GM21786 (cell line): ENCODE measurements at regions not wholly inside any gene's neighbourhood (a gene's known extent, or its start where the extent isn't known, plus 50 kb on each side); places are given as distances from the start of the nearest gene placed in this dataset.
A peak's percentile ranks its signal among the peaks of the same experiment; 100 is the strongest.

Source experiments
- ATAC-seq: cut with Tn5 transposase; IDR thresholded peaks from one replicate; pipeline ENCODE4 v1.9.1; 2021; ENCODE audit not compliant: unreplicated experiment

DNA sequence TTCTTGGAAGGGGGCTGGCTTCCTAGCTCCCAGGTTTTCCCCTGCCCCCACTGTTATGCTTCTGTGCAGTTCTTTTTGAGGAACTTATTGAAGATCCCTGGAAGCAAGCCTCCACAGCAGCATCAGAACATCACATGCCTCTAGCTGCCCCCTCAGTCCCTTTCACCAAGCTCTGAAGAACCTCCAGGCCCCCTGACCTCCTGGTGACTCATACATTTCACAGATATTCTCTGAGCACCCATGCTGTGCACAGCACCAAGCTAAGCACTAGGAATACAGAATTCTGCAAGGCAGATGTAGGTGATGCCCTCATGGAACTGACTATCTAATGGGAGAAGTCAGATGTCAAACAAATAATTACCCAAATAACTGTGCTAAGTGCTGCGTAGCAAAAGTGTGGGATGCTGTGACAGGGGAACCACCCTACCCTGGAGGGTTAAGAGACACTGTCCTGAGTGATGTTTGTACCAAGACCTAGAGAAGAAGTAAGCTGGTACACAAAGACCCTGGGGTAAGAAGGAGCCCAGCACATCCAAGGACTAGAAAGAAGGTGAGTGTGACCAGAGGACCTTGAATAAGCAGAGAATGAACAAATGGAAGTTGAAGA lies 213.7 kb upstream of the NR4A3 start:
- no peak for ATAC-seq

DNA sequence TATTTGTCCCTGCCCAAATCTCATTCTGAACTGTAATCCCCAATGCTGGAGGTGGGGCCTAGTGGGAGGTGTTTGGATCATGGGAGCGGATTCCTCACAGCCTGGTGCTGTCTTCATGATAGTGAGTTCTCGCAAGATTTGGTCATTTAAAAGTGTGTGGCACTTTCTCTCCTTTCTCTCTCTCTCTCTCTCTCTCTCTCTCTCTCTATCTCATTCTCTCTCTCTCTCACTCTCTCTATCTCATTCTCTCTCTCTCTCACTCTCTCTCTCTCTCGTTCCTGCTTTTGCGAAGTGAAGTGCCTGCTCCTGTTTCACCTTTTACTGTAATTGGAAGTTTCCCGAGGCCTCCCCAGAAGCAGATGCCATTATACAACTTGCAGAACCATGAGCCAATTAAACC lies 207.3 kb upstream of the NR4A3 start:
- ATAC-seq, result no peak

DNA sequence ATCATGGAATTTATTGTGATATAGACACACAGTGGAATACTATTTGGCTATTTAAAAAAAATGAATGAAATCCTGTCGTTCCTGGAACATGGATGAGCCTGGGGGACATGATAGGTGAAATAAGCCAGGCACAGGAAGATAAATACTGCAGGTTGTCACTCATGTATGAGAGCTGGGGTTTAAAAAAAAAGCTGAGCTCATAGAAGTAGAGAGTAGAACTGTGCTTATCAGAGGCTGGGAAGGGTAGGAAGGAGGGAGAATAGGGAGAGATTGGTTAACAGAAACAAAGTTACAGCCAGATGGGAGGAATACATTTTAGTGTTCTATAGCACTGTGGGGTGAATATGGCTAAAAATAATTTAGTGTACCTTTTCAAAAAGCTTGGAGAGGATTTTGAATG lies 200.6 kb upstream of the NR4A3 start:
- no peak for ATAC-seq

DNA sequence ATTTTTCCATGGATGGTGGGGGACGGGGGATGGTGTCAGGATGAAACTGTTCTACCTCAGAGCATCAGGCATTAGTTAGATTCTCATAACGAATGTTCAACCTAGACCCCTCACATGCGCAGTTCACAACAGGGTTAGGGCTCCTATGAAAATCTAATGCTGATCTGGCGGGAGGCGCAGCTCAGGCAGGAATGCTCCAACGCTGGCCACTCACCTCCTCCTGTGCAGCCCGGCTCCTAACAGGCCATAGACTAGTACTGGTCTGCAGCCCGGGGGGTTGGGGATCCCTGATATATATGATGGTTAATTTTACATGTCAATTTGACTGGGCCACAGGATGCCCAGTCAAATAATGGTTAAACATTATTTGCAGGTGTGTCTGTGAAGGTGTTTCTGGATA lies 199.0 kb upstream of the NR4A3 start:
- no peak for ATAC-seq

DNA sequence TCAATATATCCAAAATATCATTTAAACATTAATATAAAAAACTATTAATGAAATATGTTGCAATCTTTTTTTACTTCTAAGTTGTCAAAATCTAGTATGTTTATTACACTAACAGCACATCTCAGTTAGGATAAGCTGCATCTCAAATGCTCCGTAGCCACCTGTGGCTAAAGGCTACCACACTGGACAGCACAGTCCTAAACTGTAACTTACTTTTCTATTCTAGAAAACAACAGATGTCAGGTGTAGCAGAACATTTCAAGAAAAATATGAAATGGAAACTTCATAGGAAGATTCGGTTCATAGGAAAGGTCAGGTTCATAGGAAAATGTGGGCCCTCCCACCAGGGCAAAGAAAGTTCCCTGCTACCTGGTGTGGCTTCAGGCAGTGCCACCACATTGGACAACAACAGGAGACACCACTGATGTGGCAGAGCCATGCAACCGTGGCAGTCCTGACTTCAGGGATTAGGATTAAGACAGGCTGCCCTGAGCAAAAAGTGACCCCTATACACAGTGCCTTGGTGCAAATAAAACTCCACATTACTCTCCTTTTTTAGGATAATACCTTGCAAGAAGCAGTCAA lies 197.8 kb upstream of the NR4A3 start:
- ATAC-seq, result no peak

DNA sequence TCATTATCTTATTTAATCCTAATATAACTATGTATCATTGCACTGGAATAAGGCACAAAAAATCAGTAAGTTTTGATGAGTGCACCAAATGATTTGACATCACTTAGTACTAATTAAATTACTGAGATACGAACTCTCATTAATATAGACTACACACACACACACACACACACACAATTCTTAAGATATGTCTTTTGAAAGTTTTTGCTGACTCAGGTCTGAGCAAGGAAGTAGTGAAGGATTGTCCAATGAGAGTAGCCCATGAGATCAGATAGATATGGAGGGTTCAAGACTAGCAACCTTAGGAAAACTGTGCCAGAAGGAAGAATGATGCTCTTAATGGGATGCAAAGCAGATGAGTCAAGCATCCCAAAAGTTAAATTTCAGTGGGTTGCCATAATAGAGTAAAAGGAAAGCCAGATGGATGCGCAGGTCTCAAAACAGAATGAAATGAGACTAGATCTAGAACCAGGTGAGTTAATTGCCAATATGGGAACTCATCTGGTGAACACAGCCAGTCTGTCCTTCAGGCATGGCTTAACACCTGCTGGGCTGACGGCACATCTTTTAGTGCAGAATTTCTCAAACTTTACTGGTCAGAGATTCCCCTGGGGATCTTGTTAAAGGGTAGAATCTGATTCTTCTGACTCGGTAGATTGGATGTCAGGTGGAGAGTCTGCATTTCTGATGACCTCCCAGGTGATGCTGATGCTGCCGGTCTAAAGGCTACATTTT lies 197.0 kb upstream of the NR4A3 start:
- no peak for ATAC-seq

DNA sequence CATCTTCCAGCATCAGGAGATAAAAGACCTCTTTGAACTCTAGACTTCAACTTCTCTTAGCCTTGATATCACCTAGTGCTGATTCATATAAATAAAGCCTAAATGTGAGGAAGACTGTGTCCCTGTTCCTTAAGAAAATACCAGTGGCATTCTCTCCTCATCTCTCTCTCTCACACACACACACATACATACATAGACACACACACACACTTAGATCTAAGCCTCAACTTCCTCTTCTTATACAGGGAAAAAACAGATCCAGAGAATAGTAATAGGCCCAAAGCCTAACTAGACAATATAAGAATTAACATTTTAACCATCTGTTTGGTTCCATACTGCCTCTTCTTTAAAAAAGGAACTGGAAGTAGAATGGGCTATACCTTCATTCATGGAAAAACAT lies 195.3 kb upstream of the NR4A3 start:
- no peak for ATAC-seq

DNA sequence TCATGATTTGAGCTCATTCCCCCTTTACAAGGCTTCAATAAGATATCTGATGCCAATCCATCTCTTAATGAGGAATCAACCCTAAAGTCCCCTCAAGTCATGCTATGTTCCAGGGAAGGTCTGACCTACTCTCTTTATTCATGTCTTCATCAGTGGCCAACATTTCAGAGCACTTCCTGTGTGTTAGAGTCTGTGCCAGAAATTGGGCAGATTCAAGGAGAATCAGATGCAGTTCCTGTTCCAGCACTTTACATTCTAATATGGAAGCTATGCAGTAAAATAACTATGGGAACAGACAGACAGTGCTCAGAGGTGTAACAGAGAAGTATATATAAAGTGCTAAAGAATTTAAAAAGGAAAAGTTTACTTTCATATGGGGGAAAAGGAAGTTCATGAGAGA lies 193.4 kb upstream of the NR4A3 start:
- ATAC-seq, result no peak

DNA sequence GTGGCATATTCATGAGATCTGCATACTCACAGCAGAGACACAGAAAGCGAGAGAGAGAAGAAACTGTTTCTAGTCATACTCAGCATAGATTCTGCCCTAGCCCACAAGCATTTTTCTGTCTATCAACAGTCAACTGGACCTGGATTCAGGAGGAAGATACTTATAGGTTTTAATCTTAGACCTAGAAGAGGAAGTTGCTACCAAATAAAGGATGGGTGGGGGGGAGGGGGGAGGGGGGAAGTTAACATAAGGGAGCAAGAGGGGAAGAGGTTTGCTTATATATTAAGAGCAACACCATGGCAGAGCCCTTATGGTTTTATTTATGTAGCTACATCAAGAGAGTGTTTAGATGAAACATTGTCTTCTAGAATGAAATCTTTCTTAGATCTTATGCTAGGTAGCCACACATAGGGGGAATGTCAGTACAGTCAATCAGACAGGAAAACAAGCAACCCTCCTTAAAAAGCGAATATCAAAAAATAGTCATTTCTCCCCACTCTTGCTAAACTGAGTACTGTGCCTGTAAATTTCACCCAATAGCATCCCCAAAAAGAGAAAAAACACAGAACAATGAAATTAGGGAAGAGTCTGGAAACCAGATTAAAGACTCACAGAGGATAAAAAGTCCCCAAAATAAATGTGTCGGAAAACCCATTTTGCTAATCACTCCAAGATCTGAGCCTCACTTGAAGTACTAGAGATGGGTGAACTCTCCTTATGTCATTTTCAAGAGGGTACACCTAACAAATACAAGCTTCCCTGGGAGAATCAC lies 192.7 kb upstream of the NR4A3 start:
- ATAC-seq, result no peak

DNA sequence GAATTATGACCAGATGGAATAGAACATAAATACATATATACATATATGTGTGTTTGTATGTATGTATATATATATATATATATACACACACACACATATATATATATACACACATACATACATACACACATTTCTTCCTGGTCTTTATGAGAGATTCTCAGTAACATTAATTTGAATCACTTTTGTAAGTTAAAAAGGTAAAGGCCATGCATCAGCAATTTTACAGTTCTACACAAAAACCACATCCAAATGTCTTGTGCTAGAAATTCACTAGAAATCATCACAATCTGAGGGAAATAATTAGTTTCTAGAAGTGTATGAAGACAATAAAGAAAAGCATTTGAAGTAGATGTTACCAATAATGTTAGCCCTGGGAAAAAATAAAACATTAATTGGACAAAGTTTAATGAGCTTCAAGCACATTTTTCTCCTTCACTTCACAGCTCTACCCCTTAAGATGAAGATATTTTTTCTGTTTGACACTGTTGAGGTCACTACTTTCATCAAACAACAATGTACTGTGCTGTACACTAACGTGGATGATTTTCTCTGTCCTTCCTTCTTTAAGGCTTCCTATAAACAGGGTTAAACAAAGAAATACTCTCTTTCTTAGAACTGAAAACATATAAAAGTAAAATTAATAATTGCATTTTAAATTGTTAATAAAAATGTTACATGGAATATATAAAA lies 189.2 kb upstream of the NR4A3 start:
- no peak for ATAC-seq

DNA sequence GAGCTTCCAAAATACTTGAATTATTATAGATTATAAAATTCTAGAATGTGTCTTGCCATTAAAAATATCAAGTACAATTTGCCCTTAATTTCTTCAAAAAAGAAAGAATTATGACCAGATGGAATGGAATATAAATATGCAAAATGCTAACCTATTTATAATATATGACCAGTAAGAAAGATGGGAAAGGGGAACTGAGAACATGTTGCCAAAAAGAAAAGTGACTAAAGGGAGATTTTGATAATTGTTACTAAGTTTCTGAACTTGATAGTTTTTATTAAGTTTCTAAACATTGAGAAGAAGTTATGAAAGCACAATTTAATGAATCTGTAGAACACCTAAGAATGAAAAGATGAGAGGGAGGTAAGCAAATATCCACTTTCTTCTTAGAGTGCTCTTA lies 188.4 kb upstream of the NR4A3 start:
- ATAC-seq, result no peak

DNA sequence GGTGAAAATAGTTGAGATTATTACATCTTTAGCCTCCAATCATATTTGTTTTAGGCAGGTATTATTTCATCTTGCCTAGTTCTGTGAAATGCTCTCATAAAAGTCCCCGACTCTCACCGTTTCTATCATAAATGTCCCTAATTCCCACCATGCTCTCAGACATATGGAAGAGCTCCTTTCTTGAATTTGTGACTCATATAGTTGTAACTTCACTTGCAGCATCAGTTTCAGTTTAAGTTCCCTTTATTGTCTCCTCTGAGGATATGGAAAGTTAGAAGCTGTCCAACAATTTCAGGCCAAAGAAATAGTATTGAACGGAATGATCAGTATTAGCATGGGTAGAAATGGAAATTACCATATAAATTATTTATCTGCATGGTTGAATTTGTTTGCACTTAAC lies 187.5 kb upstream of the NR4A3 start:
- ATAC-seq, result no peak

DNA sequence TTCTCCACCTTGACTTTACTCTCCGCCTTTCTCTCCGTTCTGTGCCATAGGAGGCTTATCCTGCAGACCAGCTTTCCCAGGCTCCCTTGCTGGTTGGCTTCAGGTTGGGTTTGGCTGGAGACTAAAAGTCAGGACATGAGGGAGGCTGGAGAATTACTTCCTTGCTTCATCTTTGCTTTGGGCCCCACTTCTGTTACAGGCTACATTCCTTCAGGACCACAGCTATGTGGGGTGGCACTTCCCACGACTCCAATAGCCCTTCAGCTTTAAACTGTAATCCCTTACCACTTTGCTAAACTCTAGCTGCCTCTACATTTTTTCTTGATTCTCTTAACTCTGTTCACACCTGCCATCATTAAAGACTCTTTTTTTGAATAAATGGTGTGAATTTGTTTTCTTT lies 186.7 kb upstream of the NR4A3 start:
- ATAC-seq, result no peak

DNA sequence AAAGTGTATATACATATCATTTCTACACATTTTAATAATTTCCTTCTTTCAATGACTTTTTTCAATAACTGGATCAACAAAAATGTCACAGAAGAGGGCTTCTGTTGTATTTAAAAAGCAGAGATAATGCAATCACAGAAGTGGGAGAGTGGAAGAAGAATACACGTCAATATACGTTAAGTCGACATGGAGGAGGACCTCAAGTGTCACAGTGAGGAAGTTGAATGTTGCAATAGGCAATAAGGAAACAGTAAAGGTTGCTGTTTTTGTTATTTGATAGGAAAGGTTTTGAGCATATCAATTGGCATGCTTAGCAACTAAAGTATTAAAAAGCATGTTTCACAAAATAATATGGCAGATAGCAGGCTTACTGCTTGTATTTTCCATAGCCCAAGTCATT lies 184.0 kb upstream of the NR4A3 start:
- no peak for ATAC-seq

DNA sequence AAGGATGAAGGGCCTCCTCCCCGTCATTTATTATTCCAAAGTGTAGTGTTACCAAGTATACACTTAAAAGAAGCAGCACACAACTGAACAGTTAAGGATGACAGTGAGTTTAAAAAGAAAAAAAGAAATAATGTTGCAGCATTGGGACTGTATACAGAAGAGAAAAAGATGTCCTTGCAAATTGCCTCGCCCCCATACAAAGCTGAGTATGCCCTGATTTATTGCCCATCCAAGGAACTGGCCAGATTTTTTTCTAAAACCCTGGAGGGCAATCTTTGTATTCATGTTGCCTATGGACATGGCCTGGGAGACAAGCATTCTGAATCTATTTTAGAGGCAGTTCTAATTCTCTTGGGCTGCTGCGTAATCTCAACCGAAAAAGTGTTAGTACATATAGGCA lies 182.7 kb upstream of the NR4A3 start:
- no peak for ATAC-seq

DNA sequence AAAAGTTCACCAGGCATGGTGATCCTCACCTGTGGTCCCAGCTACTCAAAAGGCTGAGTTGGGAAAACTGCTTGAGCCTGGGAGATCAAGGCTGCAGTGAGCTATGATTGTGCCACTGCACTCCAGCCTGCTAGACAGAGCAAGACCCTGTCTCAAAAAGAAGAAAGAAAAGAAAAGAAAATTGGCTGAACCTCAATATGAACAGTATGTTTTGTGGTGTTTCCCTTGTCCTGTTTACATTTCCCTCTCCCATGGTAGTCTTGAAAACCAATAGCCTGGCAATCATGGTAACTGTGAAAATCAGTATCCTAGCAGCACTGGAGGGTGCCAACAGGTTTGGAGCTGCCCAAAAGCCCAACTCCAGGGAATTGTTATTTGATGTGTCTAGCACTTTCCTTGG lies 174.1 kb upstream of the NR4A3 start:
- no peak for ATAC-seq

DNA sequence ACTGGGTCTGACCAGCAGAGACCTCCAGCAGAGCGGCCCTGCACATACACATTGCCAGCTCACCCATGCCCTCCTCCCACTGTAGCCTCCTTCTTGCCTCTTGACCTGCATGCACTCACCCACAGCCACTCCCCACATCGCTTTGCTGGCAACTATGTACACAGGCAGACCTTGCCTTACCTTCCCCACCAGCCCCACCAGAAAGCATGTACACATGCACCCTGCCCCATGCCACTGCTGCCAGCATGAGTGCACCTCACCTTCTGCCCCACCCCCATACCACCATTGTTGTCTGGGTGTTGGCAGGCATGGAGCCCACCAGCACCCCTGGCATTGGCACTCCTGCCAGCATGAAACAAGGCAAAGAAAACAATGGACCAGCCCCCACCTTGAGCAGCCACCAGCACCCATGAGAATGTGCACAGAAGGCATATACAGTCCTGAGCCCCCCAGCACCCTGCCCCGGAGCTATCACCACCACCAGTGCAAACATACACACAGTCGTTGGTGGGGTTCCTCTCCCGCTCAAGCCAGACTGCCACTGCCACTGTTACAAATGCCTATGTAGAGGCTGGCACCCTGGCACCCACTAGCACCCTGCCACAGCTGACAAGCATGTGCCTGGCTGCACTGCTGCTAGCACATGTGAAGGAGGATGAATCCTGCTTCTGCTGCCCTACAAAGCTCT lies 171.4 kb upstream of the NR4A3 start:
- ATAC-seq, result no peak

DNA sequence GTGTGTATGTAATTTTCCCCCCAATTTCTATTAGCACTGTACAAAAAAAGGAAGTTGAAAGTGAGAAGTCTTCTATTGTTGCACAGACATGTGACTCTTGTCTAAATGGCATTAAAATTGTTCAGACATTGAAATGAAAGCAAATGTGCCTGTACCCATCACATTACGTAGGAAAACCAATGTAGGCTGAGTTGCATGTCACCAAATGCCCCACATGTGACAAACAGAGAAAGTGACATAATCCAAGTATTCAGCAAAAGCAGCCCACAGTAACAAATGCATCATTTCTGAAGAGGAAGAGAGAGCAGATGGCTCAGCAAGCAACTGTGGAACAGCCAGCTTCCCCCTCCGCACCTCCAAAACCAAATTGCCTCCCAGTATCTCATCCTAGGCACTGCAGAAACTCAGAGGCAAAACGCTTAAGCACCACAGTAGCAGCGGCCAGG lies 161.5 kb upstream of the NR4A3 start:
- ATAC-seq, result peak; percentile 95

DNA sequence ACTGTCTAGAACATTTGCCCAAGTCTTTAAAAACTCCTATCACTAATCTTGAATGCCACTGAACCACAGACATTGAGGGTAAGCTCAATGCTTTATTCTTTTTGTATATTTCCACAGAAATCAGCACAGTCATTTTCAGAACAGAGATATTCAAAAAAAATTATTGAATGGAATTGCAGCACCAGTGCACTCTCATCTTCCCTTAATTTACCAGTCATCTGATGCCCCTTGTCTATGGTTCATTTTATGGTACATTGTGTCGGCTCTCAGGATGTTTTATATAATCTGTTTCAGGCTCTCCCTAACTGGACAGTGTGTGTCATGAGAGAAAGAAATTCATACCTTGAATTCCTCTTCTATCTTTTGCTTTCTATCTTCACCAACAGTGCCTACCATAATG lies 158.4 kb upstream of the NR4A3 start:
- ATAC-seq, result no peak

DNA sequence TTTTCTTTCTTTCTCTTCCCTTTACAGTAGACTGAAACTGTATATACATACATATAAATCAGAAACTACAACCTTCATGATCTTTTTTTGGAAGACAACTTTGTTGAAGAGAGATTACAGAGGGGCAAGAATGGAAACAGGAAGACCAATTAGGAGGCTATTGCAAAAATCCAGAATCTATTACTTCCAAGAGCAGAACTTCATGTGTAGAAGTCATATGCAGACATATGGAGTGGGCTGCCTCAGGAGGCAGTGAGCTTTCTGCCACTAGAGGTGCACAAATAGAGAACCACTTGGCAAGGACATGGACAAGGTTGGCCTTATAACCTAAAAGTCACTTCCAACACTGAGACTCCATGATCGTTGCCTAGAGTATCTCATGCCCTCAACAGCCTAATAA lies 157.8 kb upstream of the NR4A3 start:
- ATAC-seq, result no peak

DNA sequence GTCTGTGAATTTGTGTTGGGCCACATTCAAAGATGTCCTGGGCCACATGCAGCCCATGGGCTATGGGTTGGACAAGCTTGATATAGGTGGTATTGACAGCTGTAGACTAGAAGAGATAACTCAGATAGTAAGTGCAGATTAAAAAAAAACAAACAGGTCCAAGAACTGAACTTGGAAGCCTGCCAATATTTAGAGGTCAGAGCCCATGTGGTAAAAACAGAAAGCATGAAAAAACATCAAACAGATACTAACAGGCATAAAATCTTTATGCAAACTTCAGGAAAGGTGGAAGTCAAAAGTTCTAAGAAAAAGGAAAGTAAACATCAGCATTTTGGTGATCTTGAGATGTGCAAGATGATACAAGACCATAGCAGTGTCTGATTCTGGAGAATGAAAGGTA lies 155.1 kb upstream of the NR4A3 start:
- ATAC-seq, result no peak
